Astrocyte of the spinal cord (primary cell): ENCODE measurements at regions not wholly inside any gene's neighbourhood (a gene's known extent, or its start where the extent isn't known, plus 50 kb on each side); places are given as distances from the start of the nearest gene placed in this dataset.
A peak's percentile ranks its signal among the peaks of the same experiment; 100 is the strongest.
"Not testable (repeated sequence)": the region's sequence is repeated elsewhere in the genome, so short reads cannot be mapped to it uniquely, and the experiment has no call there.

Experiments
- DNase-seq: peaks from one replicate; pipeline ENCODE4 v3.0.0; 2011; ENCODE audit warnings: low read depth, low spot score
- H3K4me3 ChIP-seq: 2 replicates; pipeline ENCODE4 v1.5.1; 2011; ENCODE audit warnings: low read depth, mild to moderate bottlenecking, low read length, moderate library complexity
- in situ Hi-C: cut with HindIII; loops from 2 replicates; pipeline ENCODE4 v1.10.0; 2017; ENCODE audit warnings: low sequenced_read_pairs
- TF ChIP-seq, protein P1 (sequence below): IDR thresholded peaks from 2 replicates; pipeline ENCODE4 v1.5.1; 2012; ENCODE audit warnings: low read depth, mild to moderate bottlenecking, low read length, inconsistent platforms

DNA sequence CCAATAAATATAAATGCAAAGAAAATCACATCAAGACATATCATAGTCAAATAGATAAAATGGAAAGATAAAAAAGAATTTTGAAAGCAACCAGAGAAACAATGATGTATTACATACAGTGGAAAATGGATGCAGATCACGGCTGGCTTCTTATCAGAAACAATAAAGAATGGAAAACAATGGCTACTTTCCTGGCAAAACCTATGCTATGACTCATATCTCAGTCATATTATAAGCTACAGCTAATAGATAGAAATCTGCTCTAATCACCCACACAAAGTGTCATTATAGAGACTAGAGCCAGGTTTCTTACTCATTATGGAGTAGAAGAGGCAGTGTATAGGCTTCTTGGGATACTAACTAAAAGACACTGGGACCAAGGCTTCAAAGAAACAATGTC is 93.5 kb upstream of the TACR1 start:
- DNase-seq, result peak; percentile 78
- in situ Hi-C loops, result no loop called here
- no peak overlapping the region for H3K4me3 ChIP-seq
- TF ChIP-seq, protein P1, sequence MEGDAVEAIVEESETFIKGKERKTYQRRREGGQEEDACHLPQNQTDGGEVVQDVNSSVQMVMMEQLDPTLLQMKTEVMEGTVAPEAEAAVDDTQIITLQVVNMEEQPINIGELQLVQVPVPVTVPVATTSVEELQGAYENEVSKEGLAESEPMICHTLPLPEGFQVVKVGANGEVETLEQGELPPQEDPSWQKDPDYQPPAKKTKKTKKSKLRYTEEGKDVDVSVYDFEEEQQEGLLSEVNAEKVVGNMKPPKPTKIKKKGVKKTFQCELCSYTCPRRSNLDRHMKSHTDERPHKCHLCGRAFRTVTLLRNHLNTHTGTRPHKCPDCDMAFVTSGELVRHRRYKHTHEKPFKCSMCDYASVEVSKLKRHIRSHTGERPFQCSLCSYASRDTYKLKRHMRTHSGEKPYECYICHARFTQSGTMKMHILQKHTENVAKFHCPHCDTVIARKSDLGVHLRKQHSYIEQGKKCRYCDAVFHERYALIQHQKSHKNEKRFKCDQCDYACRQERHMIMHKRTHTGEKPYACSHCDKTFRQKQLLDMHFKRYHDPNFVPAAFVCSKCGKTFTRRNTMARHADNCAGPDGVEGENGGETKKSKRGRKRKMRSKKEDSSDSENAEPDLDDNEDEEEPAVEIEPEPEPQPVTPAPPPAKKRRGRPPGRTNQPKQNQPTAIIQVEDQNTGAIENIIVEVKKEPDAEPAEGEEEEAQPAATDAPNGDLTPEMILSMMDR, result no peak

DNA sequence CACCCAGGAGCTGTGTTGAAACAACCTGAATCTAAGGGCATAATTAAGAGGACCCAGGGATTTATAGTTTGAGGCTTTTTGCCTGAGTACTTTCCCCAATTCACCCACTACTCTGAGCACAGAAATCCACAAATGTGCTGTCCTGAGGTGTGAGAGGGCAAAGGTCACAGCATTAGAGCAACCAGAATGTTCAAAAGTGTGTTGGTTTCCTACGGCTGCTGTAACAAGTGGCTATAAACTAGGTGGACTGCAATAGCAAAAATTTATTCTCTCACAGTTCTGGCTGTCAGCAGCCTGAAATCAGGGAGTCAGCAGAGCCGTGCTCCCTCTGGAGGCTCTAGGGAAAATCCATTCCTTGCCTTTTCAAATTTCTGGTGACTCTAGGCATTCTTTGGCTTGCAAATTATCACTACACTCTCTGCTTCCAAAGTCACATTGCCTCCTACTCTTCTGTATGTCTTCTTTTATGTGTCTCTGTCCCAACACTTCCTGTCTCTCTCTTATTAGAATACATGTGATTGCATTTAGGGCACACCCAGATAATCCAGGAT is 91.4 kb upstream of the TACR1 start:
- TF ChIP-seq, protein P1, result peak; percentile 66

DNA sequence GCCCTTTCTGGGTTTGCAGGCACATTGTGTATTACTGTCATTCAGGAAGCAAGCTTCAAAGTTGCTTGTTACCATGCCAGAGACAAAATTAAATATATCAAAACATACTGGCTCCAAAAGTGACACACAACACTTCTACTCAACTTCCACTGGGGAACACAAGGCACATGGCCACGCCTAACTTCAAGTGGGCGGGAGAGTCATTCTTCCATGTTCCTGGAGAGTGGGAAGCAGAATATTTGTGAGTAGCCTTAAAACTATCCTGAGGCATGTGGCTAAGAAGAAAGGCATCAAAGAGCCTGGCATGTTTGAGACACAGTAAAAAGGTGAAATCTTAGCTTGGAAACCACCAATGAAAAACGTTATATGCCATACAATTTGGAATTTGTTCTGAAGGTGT is 90.5 kb upstream of the TACR1 start:
- no peak overlapping the region for H3K4me3 ChIP-seq
- TF ChIP-seq, protein P1, result no peak
- in situ Hi-C loops, result no loop called here
- DNase-seq, result peak; percentile 22

More for the DNA sequence above, 91.4 kb upstream of the TACR1 start:
- no peak overlapping the region for H3K4me3 ChIP-seq
- in situ Hi-C loops, result no loop called here
- DNase-seq, result peak; percentile 23

DNA sequence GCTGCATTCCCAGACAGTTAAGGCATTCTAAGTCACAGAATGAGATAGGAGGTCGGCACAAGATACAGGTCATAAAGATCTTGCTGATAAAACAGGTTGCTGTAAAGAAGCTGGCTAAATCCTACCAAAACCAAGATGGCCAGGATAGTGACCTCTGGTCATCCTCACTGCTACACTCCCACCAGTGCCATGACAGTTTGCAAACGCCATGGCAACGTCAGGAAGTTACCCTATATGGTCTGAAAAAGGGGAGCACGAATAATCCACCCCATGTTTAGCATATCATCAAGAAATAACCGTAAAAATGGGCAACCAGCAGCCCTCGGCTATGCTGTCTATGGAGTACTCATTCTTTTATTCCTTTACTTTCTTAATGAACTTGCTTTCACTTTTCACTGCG is 89.9 kb upstream of the TACR1 start:
- H3K4me3 ChIP-seq, in situ Hi-C loops: not testable (repeated sequence)

DNA sequence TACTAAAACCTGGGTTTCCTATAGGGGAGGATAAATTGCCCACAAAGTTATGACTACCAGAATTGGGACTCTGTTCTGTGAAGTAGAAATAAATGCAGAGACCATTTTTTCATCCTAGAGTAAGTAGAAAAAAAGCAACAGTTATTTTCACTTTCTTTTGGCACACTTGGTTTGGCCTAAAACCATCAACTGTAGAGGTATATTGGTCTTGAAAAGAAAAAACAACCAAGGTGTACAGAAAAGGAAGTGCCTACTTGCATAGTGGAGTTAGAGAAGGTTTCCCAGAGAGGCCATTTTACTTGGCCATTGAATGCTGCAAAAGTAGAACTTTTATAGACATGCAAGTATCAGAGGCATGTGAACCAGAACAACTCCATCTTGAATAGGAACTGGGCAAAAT is 89.4 kb upstream of the TACR1 start:
- TF ChIP-seq, protein P1, result no peak
- no peak for DNase-seq
- in situ Hi-C loops, result no loop called here
- H3K4me3 ChIP-seq, result no peak overlapping the region

More for the DNA sequence above, 89.9 kb upstream of the TACR1 start:
- not testable (repeated sequence) for DNase-seq

DNA sequence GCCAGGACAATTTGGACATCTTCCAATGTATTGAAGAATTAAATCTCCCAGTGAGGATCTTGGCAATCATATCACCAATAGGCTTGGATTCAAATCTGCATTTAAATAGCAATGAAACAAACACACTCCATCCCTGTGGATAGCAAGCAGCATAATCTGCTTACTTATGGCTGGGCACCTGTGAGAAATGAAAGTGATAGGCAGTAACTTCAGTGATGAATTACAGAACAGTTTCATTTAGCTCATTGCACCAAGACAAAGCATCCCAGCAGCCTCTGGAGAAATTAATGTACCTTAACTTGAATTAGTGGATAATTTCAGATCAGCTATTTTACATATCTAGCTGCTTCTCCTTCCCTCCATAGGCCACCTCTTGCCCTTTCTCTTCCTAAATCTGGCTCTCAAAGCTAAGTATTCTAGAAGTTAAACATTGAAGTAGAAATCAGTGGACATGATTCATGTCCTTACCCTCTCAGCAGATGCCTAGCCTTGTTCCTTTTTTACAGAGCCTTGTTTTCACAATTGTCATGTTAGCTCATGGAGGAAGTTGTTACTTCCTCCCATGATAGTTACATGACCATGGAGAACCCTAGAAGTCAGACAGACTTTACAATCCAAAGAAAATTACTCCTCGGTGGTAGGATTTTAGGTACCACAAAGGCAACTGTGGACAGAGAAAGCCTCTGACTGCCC is 88.5 kb upstream of the TACR1 start:
- TF ChIP-seq, protein P1, result no peak
- H3K4me3 ChIP-seq, result no peak overlapping the region
- no peak for DNase-seq
- in situ Hi-C loops, result no loop called here

DNA sequence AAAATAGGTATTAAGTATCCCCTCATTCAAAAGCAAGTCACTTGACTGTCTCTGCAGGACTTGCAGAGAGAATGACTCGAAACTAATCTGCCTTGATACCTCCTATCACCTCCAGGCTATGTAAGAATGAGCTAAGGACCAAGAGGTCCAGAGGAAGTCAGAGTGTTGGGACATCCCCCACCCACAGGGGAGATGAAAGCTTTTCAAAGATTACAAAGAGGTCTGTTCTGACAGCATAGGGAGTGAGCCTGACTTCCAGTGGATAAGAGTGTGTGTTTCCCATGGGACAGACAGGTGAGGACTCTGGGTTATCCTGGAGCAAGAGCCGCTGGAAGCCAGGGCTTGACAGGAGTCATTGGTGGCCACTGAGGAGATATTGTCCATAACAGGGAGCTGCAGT is 85.0 kb upstream of the TACR1 start:
- in situ Hi-C loops, result no loop called here
- TF ChIP-seq, protein P1, result no peak
- no peak overlapping the region for H3K4me3 ChIP-seq
- no peak for DNase-seq
